ENCODE measurements at regions not wholly inside any gene's neighbourhood (a gene's known extent, or its start where the extent isn't known, plus 50 kb on each side); places are given as distances from the start of the nearest gene placed in this dataset.
A peak's percentile ranks its signal among the peaks of the same experiment; 100 is the strongest.

- Histone ChIP-seq H3K27ac (ENCODE audit: low read depth in 1 of 2, low read length in 1 of 2) (no peak overlapping the region), H3K27me3 (ENCODE audit: control insufficient read depth in 2 of 2, insufficient read depth in 1 of 2, low read length in 1 of 2) (no peaks in the 10 kb centered on the region), H3K9me3 (ENCODE audit: control insufficient read depth in 2 of 2, insufficient read depth in 1 of 2, low read length in 1 of 2) (no peaks in the 10 kb centered on the region), H3K4me1 (ENCODE audit: control insufficient read depth in 2 of 2, insufficient read depth in 2 of 2, low read length in 2 of 2) (no peaks in the 10 kb centered on the region), H3K36me3 (ENCODE audit: control insufficient read depth in 2 of 2, insufficient read depth in 2 of 2, low read length in 1 of 2) (no peaks in the 10 kb centered on the region), H3K4me3 (ENCODE audit: low read length in 2 of 2) (no peak overlapping the region)
- 97% methylated on average over 3 of the region's 3 CpGs for WGBS
- DNase-seq (ENCODE audit: low read depth in 6 of 9, low spot score in 9 of 9), result no peak
Measured at GRCh38 chr21:16608209-16608830, 878.5 kb downstream of the USP25 start.

- H3K27me3 ChIP-seq (ENCODE audit: control insufficient read depth in 2 of 2, insufficient read depth in 1 of 2, low read length in 1 of 2), result no peaks in the 10 kb centered on the region
- H3K4me1 ChIP-seq (ENCODE audit: control insufficient read depth in 2 of 2, insufficient read depth in 2 of 2, low read length in 2 of 2), result no peaks in the 10 kb centered on the region
- DNase-seq (ENCODE audit: low read depth in 6 of 9, low spot score in 9 of 9), result no peak
- no peaks in the 10 kb centered on the region for H3K9me3 ChIP-seq (ENCODE audit: control insufficient read depth in 2 of 2, insufficient read depth in 1 of 2, low read length in 1 of 2)
- 97% methylated on average over 2 of the region's 2 CpGs for WGBS
- H3K27ac ChIP-seq (ENCODE audit: low read depth in 1 of 2, low read length in 1 of 2), result no peak overlapping the region
- no peak overlapping the region for H3K4me3 ChIP-seq (ENCODE audit: low read length in 2 of 2)
- H3K36me3 ChIP-seq (ENCODE audit: control insufficient read depth in 2 of 2, insufficient read depth in 2 of 2, low read length in 1 of 2), result no peaks in the 10 kb centered on the region
Measured at GRCh38 chr21:16619281-16619680, 889.5 kb downstream of the USP25 start.

GRCh38 chr21:16620786-16621320 lies 891.1 kb downstream of the USP25 start:
- Histone ChIP-seq H3K4me1 (ENCODE audit: control insufficient read depth in 2 of 2, insufficient read depth in 2 of 2, low read length in 2 of 2) (no peaks in the 10 kb centered on the region), H3K4me3 (ENCODE audit: low read length in 2 of 2) (no peak overlapping the region), H3K27ac (ENCODE audit: low read depth in 1 of 2, low read length in 1 of 2) (no peak overlapping the region), H3K27me3 (ENCODE audit: control insufficient read depth in 2 of 2, insufficient read depth in 1 of 2, low read length in 1 of 2) (no peaks in the 10 kb centered on the region), H3K36me3 (ENCODE audit: control insufficient read depth in 2 of 2, insufficient read depth in 2 of 2, low read length in 1 of 2) (no peaks in the 10 kb centered on the region), H3K9me3 (ENCODE audit: control insufficient read depth in 2 of 2, insufficient read depth in 1 of 2, low read length in 1 of 2) (no peaks in the 10 kb centered on the region)
- no peak for DNase-seq (ENCODE audit: low read depth in 6 of 9, low spot score in 9 of 9)
- WGBS, result 44% methylated on average over 1 of the region's 1 CpG

GRCh38 chr21:16624479-16625118 lies 888.2 kb upstream of the CXADR start:
- Histone ChIP-seq H3K36me3 (ENCODE audit: control insufficient read depth in 2 of 2, insufficient read depth in 2 of 2, low read length in 1 of 2) (no peaks in the 10 kb centered on the region), H3K27ac (ENCODE audit: low read depth in 1 of 2, low read length in 1 of 2) (no peak overlapping the region), H3K4me3 (ENCODE audit: low read length in 2 of 2) (no peak overlapping the region), H3K9me3 (ENCODE audit: control insufficient read depth in 2 of 2, insufficient read depth in 1 of 2, low read length in 1 of 2) (no peaks in the 10 kb centered on the region), H3K4me1 (ENCODE audit: control insufficient read depth in 2 of 2, insufficient read depth in 2 of 2, low read length in 2 of 2) (no peaks in the 10 kb centered on the region), H3K27me3 (ENCODE audit: control insufficient read depth in 2 of 2, insufficient read depth in 1 of 2, low read length in 1 of 2) (no peaks in the 10 kb centered on the region)
- no peak for DNase-seq (ENCODE audit: low read depth in 6 of 9, low spot score in 9 of 9)
- 91% methylated on average over 5 of the region's 5 CpGs for WGBS

GRCh38 chr21:16625491-16625890 lies 887.4 kb upstream of the CXADR start:
- Histone ChIP-seq H3K9me3 (ENCODE audit: control insufficient read depth in 2 of 2, insufficient read depth in 1 of 2, low read length in 1 of 2) (no peaks in the 10 kb centered on the region), H3K4me1 (ENCODE audit: control insufficient read depth in 2 of 2, insufficient read depth in 2 of 2, low read length in 2 of 2) (no peaks in the 10 kb centered on the region), H3K27me3 (ENCODE audit: control insufficient read depth in 2 of 2, insufficient read depth in 1 of 2, low read length in 1 of 2) (no peaks in the 10 kb centered on the region), H3K4me3 (ENCODE audit: low read length in 2 of 2) (no peak overlapping the region), H3K36me3 (ENCODE audit: control insufficient read depth in 2 of 2, insufficient read depth in 2 of 2, low read length in 1 of 2) (no peaks in the 10 kb centered on the region), H3K27ac (ENCODE audit: low read depth in 1 of 2, low read length in 1 of 2) (no peak overlapping the region)
- DNase-seq (ENCODE audit: low read depth in 6 of 9, low spot score in 9 of 9), result no peak
- 93% methylated on average over 1 of the region's 1 CpG for WGBS

GRCh38 chr21:16633831-16634459 lies 878.9 kb upstream of the CXADR start:
- H3K4me1 ChIP-seq (ENCODE audit: control insufficient read depth in 2 of 2, insufficient read depth in 2 of 2, low read length in 2 of 2), result no peaks in the 10 kb centered on the region
- no peak overlapping the region for H3K4me3 ChIP-seq (ENCODE audit: low read length in 2 of 2)
- no peak overlapping the region for H3K27ac ChIP-seq (ENCODE audit: low read depth in 1 of 2, low read length in 1 of 2)
- H3K27me3 ChIP-seq (ENCODE audit: control insufficient read depth in 2 of 2, insufficient read depth in 1 of 2, low read length in 1 of 2), result no peaks in the 10 kb centered on the region
- no peaks in the 10 kb centered on the region for H3K9me3 ChIP-seq (ENCODE audit: control insufficient read depth in 2 of 2, insufficient read depth in 1 of 2, low read length in 1 of 2)
- WGBS, result 91% methylated on average over 4 of the region's 4 CpGs
- peak in 1 of 9 donors; percentile 18 for DNase-seq (ENCODE audit: low read depth in 6 of 9, low spot score in 9 of 9)
- no peaks in the 10 kb centered on the region for H3K36me3 ChIP-seq (ENCODE audit: control insufficient read depth in 2 of 2, insufficient read depth in 2 of 2, low read length in 1 of 2)

- peak in 1 of 9 donors; percentile 1 for DNase-seq (ENCODE audit: low read depth in 6 of 9, low spot score in 9 of 9)
- H3K27ac ChIP-seq (ENCODE audit: low read depth in 1 of 2, low read length in 1 of 2), result no peak overlapping the region
- no peaks in the 10 kb centered on the region for H3K27me3 ChIP-seq (ENCODE audit: control insufficient read depth in 2 of 2, insufficient read depth in 1 of 2, low read length in 1 of 2)
- H3K4me3 ChIP-seq (ENCODE audit: low read length in 2 of 2), result no peak overlapping the region
- H3K36me3 ChIP-seq (ENCODE audit: control insufficient read depth in 2 of 2, insufficient read depth in 2 of 2, low read length in 1 of 2), result no peaks in the 10 kb centered on the region
- H3K9me3 ChIP-seq (ENCODE audit: control insufficient read depth in 2 of 2, insufficient read depth in 1 of 2, low read length in 1 of 2), result no peaks in the 10 kb centered on the region
- WGBS, result 88% methylated on average over 4 of the region's 4 CpGs
- no peaks in the 10 kb centered on the region for H3K4me1 ChIP-seq (ENCODE audit: control insufficient read depth in 2 of 2, insufficient read depth in 2 of 2, low read length in 2 of 2)
Measured at GRCh38 chr21:16634515-16634914, 878.3 kb upstream of the CXADR start.

- no peak for DNase-seq (ENCODE audit: low read depth in 6 of 9, low spot score in 9 of 9)
- 96% methylated on average over 3 of the region's 3 CpGs for WGBS
- H3K4me3 ChIP-seq (ENCODE audit: low read length in 2 of 2), result no peak overlapping the region
Measured at GRCh38 chr21:16640297-16641027, 872.4 kb upstream of the CXADR start.

GRCh38 chr21:16642353-16642752 lies 870.5 kb upstream of the CXADR start:
- no peak overlapping the region for H3K27ac ChIP-seq (ENCODE audit: low read depth in 1 of 2, low read length in 1 of 2)
- 96% methylated on average over 1 of the region's 1 CpG for WGBS
- no peaks in the 10 kb centered on the region for H3K36me3 ChIP-seq (ENCODE audit: control insufficient read depth in 2 of 2, insufficient read depth in 2 of 2, low read length in 1 of 2)
- no peaks in the 10 kb centered on the region for H3K27me3 ChIP-seq (ENCODE audit: control insufficient read depth in 2 of 2, insufficient read depth in 1 of 2, low read length in 1 of 2)
- H3K9me3 ChIP-seq (ENCODE audit: control insufficient read depth in 2 of 2, insufficient read depth in 1 of 2, low read length in 1 of 2), result no peaks in the 10 kb centered on the region
- DNase-seq (ENCODE audit: low read depth in 6 of 9, low spot score in 9 of 9), result no peak
- no peak overlapping the region for H3K4me3 ChIP-seq (ENCODE audit: low read length in 2 of 2)
- no peaks in the 10 kb centered on the region for H3K4me1 ChIP-seq (ENCODE audit: control insufficient read depth in 2 of 2, insufficient read depth in 2 of 2, low read length in 2 of 2)

More at GRCh38 chr21:16640297-16641027, 872.4 kb upstream of the CXADR start:
- Histone ChIP-seq H3K9me3 (ENCODE audit: control insufficient read depth in 2 of 2, insufficient read depth in 1 of 2, low read length in 1 of 2) (no peaks in the 10 kb centered on the region), H3K4me1 (ENCODE audit: control insufficient read depth in 2 of 2, insufficient read depth in 2 of 2, low read length in 2 of 2) (no peaks in the 10 kb centered on the region), H3K27me3 (ENCODE audit: control insufficient read depth in 2 of 2, insufficient read depth in 1 of 2, low read length in 1 of 2) (no peaks in the 10 kb centered on the region), H3K36me3 (ENCODE audit: control insufficient read depth in 2 of 2, insufficient read depth in 2 of 2, low read length in 1 of 2) (no peaks in the 10 kb centered on the region), H3K27ac (ENCODE audit: low read depth in 1 of 2, low read length in 1 of 2) (no peak overlapping the region)
